ENCODE measurements at regions not wholly inside any gene's neighbourhood (a gene's known extent, or its start where the extent isn't known, plus 50 kb on each side); places are given as distances from the start of the nearest gene placed in this dataset.

- no peaks in the 10 kb centered on the region for H3K36me3 ChIP-seq (ENCODE audit: insufficient read depth, low read length, poor library complexity, severe bottlenecking)
- BruUV-seq (replicated peaks): no TSS peak
- ChIA-PET CTCF (no interaction called here), POLR2A (ENCODE audit: low non-redundant PET) (no interaction called here)
- no peak overlapping the region for H3K4me3 ChIP-seq (ENCODE audit: low read depth, low read length, poor library complexity, severe bottlenecking)
- DNase-seq (ENCODE audit: low spot score): no peak
- TF ChIP-seq CTCF (conservative IDR thresholded peaks at IDR 0.05; ENCODE audit: low read depth, low read length) (no peak), EZH2 (IDR thresholded peaks at IDR 0.05; ENCODE audit: borderline replicate concordance, low read depth, low read length, poor library complexity, severe bottlenecking) (no peak)
- H3K4me1 ChIP-seq (ENCODE audit: insufficient read depth, low read length, poor library complexity, severe bottlenecking): peaks cover 14% of the 10 kb centered on the region
- no peaks in the 10 kb centered on the region for H3K9me3 ChIP-seq (ENCODE audit: low read depth, low read length, poor library complexity, severe bottlenecking)
- intact Hi-C loops (cut with micrococcal nuclease; ENCODE audit: unreplicated experiment): no loop called here
- H3K27me3 ChIP-seq (replicated peaks; ENCODE audit: insufficient read depth, low read depth, low read length, poor library complexity): no peaks in the 10 kb centered on the region
- H3K27ac ChIP-seq (ENCODE audit: low read depth, low read length, poor library complexity, severe bottlenecking): no peak overlapping the region
Measured at GRCh38 chr1:201606096-201606495, 67.2 kb downstream of the NAV1 start.

- no TSS peak for BruUV-seq (replicated peaks)
- H3K4me3 ChIP-seq (ENCODE audit: low read depth, low read length, poor library complexity, severe bottlenecking): no peak overlapping the region
- no peaks in the 10 kb centered on the region for H3K9me3 ChIP-seq (ENCODE audit: low read depth, low read length, poor library complexity, severe bottlenecking)
- TF ChIP-seq EZH2 (IDR thresholded peaks at IDR 0.05; ENCODE audit: borderline replicate concordance, low read depth, low read length, poor library complexity, severe bottlenecking): no peak
- TF ChIP-seq CTCF (conservative IDR thresholded peaks at IDR 0.05; ENCODE audit: low read depth, low read length): no peak
- no peak overlapping the region for H3K27ac ChIP-seq (ENCODE audit: low read depth, low read length, poor library complexity, severe bottlenecking)
- H3K27me3 ChIP-seq (replicated peaks; ENCODE audit: insufficient read depth, low read depth, low read length, poor library complexity): no peaks in the 10 kb centered on the region
- DNase-seq (ENCODE audit: low spot score): no peak
- ChIA-PET POLR2A (ENCODE audit: low non-redundant PET) (no interaction called here), CTCF (no interaction called here)
- peaks cover 14% of the 10 kb centered on the region for H3K4me1 ChIP-seq (ENCODE audit: insufficient read depth, low read length, poor library complexity, severe bottlenecking)
- intact Hi-C loops (cut with micrococcal nuclease; ENCODE audit: unreplicated experiment): no loop called here
- no peaks in the 10 kb centered on the region for H3K36me3 ChIP-seq (ENCODE audit: insufficient read depth, low read length, poor library complexity, severe bottlenecking)
Measured at GRCh38 chr1:201606623-201607022, 67.7 kb downstream of the NAV1 start.

DNA sequence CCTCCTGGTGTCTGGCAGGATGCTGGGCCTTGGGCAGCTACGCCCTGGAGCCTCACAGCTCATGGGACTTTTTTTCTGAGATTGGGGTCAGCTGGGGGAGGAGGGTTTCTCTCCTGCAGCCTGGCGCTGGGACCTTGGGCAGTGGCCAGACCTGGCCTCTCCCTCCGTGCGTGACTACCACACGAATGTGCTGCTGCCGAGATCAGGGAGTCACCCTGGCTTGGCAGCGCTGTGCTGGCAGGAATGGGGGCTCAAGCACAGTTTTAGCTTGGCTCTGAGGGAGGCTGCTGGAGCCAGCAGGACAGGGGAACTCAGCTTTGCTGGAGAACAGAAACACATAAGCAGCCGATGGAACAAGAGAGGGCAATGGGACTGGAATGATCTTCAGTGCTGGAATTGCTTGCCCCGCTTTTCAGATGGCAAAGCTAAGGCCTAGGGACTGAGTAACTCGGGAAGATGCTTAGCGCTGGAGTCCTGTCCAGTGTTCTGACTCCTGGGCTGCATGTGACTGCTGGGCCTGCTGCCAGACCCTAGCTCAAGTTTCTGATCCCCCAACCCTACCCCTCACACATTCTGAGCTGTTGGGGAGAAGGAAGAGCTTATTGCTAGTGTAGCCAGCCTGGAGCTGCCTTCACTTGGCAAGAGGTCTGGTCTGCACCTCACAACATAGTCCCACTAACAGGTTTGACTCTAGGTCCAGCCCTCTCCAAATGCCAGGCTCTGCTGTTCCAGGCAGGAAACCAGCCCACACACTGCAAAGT lies 69.9 kb downstream of the NAV1 start:
- TF ChIP-seq CTCF (conservative IDR thresholded peaks at IDR 0.05; ENCODE audit: low read depth, low read length): no peak
- no peak for TF ChIP-seq EZH2 (IDR thresholded peaks at IDR 0.05; ENCODE audit: borderline replicate concordance, low read depth, low read length, poor library complexity, severe bottlenecking)
- DNase-seq (ENCODE audit: low spot score): no peak
- CTCF ChIA-PET: no interaction called here
- Histone ChIP-seq H3K4me1 (ENCODE audit: insufficient read depth, low read length, poor library complexity, severe bottlenecking) (no peaks in the 10 kb centered on the region), H3K4me3 (ENCODE audit: low read depth, low read length, poor library complexity, severe bottlenecking) (no peak overlapping the region), H3K9me3 (ENCODE audit: low read depth, low read length, poor library complexity, severe bottlenecking) (no peaks in the 10 kb centered on the region), H3K36me3 (ENCODE audit: insufficient read depth, low read length, poor library complexity, severe bottlenecking) (no peaks in the 10 kb centered on the region), H3K27ac (ENCODE audit: low read depth, low read length, poor library complexity, severe bottlenecking) (no peak overlapping the region), H3K27me3 (replicated peaks; ENCODE audit: insufficient read depth, low read depth, low read length, poor library complexity) (no peaks in the 10 kb centered on the region)
- no TSS peak for BruUV-seq (replicated peaks)
- POLR2A ChIA-PET (ENCODE audit: low non-redundant PET): no interaction called here
- intact Hi-C loops (cut with micrococcal nuclease; ENCODE audit: unreplicated experiment): no loop called here
